ENCODE measurements at regions not wholly inside any gene's neighbourhood (a gene's known extent, or its start where the extent isn't known, plus 50 kb on each side); places are given as distances from the start of the nearest gene placed in this dataset.

- Histone ChIP-seq H4K20me1 (no peaks in the 10 kb centered on the region), H3K27me3 (no peaks in the 10 kb centered on the region), H3K4me1 (no peaks in the 10 kb centered on the region), H3K9me3 (no peaks in the 10 kb centered on the region), H3K36me3 (no peaks in the 10 kb centered on the region), H3K4me2 (no peak overlapping the region), H3K4me3 (no peak overlapping the region), H3K27ac (no peak overlapping the region), H3K9ac (no peak overlapping the region)
- TF ChIP-seq Cebpa-rat (IDR thresholded peaks at IDR 0.05) = no peak
These were observed 67.6 kb upstream of the FREM3 start for GRCh38 chr4:143768007-143768591.

GRCh38 chr4:143763587-143763986, 63.1 kb upstream of the FREM3 start:
- Histone ChIP-seq H3K9me3 (no peaks in the 10 kb centered on the region), H3K27me3 (no peaks in the 10 kb centered on the region), H4K20me1 (no peaks in the 10 kb centered on the region), H3K27ac (no peak overlapping the region), H3K9ac (no peak overlapping the region), H3K36me3 (no peaks in the 10 kb centered on the region), H3K4me1 (no peaks in the 10 kb centered on the region), H3K4me3 (no peak overlapping the region), H3K4me2 (no peak overlapping the region)
- no peak for TF ChIP-seq Cebpa-rat (IDR thresholded peaks at IDR 0.05)

GRCh38 chr4:143762511-143762910, 62.0 kb upstream of the FREM3 start:
- Histone ChIP-seq H3K9me3 (no peaks in the 10 kb centered on the region), H3K4me1 (no peaks in the 10 kb centered on the region), H3K4me2 (no peak overlapping the region), H3K27me3 (no peaks in the 10 kb centered on the region), H3K27ac (no peak overlapping the region), H3K9ac (no peak overlapping the region), H3K4me3 (no peak overlapping the region), H4K20me1 (no peaks in the 10 kb centered on the region), H3K36me3 (no peaks in the 10 kb centered on the region)
- no peak for TF ChIP-seq Cebpa-rat (IDR thresholded peaks at IDR 0.05)

Measured in BLaER1 (cell line).